ENCODE measurements at regions not wholly inside any gene's neighbourhood (a gene's known extent, or its start where the extent isn't known, plus 50 kb on each side); places are given as distances from the start of the nearest gene placed in this dataset.

DNA sequence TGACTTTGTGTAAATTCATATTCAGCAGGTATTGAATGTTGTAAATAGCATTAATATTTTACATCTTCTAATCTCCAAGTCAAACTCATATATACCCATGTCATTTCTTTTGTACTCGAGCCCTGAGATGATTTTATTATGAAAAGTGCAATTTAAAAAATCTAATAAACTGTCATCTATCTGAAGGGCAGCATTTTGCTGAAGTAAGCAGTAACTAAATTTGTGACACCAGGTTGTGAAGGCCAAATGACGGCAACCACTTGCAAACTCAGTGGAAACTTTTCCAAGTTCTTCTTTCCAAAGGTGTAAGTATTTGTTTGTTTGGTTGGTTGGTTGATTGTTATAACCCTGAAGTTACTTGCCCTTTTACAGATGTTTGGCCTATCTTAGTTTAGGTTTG is 188.3 kb downstream of the GPR37 start:
- H3K9me3 ChIP-seq (ENCODE audit: low read depth, low read length), result no peaks in the 10 kb centered on the region
- no peaks in the 10 kb centered on the region for H3K4me1 ChIP-seq (ENCODE audit: insufficient read depth, low read length)
- no peaks in the 10 kb centered on the region for H3K27me3 ChIP-seq (ENCODE audit: insufficient read depth, low read length)
- H3K4me3 ChIP-seq (ENCODE audit: low read length), result no peak overlapping the region

DNA sequence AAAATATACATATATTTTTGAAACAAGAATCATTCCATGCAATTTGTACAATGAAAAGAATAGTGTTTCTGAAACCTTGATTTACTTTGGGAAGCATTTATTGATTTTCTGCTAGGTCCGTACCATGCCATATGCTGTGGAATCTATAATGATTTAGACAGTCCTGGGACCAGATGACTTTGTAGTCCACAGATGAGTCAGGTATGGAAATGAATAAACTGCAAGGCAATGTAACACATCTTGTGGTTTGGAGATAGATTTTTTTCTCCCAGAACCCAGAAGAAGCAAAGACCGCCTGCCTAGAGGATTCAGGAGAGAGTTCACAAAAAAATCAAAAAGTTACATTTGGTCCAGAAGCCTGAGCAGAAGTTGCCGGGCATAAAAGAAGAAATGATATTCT is 190.4 kb downstream of the GPR37 start:
- no peaks in the 10 kb centered on the region for H3K27me3 ChIP-seq (ENCODE audit: insufficient read depth, low read length)
- no peaks in the 10 kb centered on the region for H3K4me1 ChIP-seq (ENCODE audit: insufficient read depth, low read length)
- no peaks in the 10 kb centered on the region for H3K9me3 ChIP-seq (ENCODE audit: low read depth, low read length)
- no peak overlapping the region for H3K4me3 ChIP-seq (ENCODE audit: low read length)

DNA sequence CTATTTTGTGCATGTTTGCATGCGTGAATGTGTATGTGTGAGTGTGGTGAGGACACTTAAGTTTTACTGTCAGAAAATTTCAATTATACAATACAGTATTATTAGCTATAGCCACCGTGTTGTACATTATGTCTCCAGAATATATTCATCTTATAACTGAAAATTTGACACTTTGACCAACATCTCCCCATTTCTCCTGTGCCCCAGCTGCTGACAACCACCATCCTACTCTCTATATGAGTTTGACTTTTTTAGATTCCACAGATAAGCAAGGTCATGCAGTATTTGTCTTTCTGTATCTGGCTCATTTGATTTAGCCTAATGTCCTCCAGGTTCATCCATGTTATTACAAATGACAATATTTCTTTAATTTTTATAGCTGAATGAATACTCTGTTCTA is 195.0 kb downstream of the GPR37 start:
- Histone ChIP-seq H3K4me1 (ENCODE audit: insufficient read depth, low read length) (no peaks in the 10 kb centered on the region), H3K9me3 (ENCODE audit: low read depth, low read length) (no peaks in the 10 kb centered on the region), H3K27me3 (ENCODE audit: insufficient read depth, low read length) (no peaks in the 10 kb centered on the region), H3K4me3 (ENCODE audit: low read length) (no peak overlapping the region)

- H3K27me3 ChIP-seq (ENCODE audit: insufficient read depth, low read length), result no peaks in the 10 kb centered on the region
Measured at GRCh38 chr7:124566583-124566982, 199.0 kb downstream of the GPR37 start.

GRCh38 chr7:124557587-124557986 is 208.0 kb downstream of the GPR37 start:
- no peaks in the 10 kb centered on the region for H3K27me3 ChIP-seq (ENCODE audit: insufficient read depth, low read length)
- no peaks in the 10 kb centered on the region for H3K9me3 ChIP-seq (ENCODE audit: low read depth, low read length)
- no peak overlapping the region for H3K4me3 ChIP-seq (ENCODE audit: low read length)
- H3K4me1 ChIP-seq (ENCODE audit: insufficient read depth, low read length), result no peaks in the 10 kb centered on the region

More at GRCh38 chr7:124566583-124566982, 199.0 kb downstream of the GPR37 start:
- Histone ChIP-seq H3K9me3 (ENCODE audit: low read depth, low read length) (no peaks in the 10 kb centered on the region), H3K4me3 (ENCODE audit: low read length) (no peak overlapping the region), H3K4me1 (ENCODE audit: insufficient read depth, low read length) (no peaks in the 10 kb centered on the region)

DNA sequence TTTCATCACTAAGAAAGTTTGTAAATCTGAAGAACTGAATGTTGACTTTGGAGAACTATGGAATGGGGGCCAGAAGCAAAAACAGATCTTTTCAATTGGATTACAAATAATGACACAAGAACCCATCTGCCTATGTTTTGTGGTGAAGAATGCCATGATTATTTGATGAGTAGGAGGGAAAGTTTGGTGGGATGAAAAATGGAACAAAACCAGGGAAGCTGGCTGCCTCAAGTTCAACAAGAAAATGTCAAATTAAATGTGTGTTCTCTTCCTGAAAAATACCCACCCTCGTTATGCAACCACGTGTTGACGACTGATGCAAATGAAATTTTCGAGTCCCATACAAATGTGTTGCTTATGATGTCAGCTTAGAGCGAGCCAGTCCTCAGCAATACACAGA is 208.5 kb downstream of the GPR37 start:
- no peaks in the 10 kb centered on the region for H3K27me3 ChIP-seq (ENCODE audit: insufficient read depth, low read length)
- H3K4me3 ChIP-seq (ENCODE audit: low read length), result no peak overlapping the region
- no peaks in the 10 kb centered on the region for H3K4me1 ChIP-seq (ENCODE audit: insufficient read depth, low read length)
- H3K9me3 ChIP-seq (ENCODE audit: low read depth, low read length), result no peaks in the 10 kb centered on the region

GRCh38 chr7:124553502-124553901 is 212.1 kb downstream of the GPR37 start:
- H3K4me1 ChIP-seq (ENCODE audit: insufficient read depth, low read length), result no peaks in the 10 kb centered on the region
- H3K9me3 ChIP-seq (ENCODE audit: low read depth, low read length), result peaks cover 7% of the 10 kb centered on the region
- no peaks in the 10 kb centered on the region for H3K27me3 ChIP-seq (ENCODE audit: insufficient read depth, low read length)
- no peak overlapping the region for H3K4me3 ChIP-seq (ENCODE audit: low read length)

GRCh38 chr7:124552217-124552616 is 213.4 kb downstream of the GPR37 start:
- Histone ChIP-seq H3K27me3 (ENCODE audit: insufficient read depth, low read length) (no peaks in the 10 kb centered on the region), H3K4me3 (ENCODE audit: low read length) (no peak overlapping the region), H3K4me1 (ENCODE audit: insufficient read depth, low read length) (no peaks in the 10 kb centered on the region), H3K9me3 (ENCODE audit: low read depth, low read length) (peaks cover 7% of the 10 kb centered on the region)

- H3K9me3 ChIP-seq (ENCODE audit: low read depth, low read length), result peaks cover 7% of the 10 kb centered on the region
- no peak overlapping the region for H3K4me3 ChIP-seq (ENCODE audit: low read length)
- no peaks in the 10 kb centered on the region for H3K4me1 ChIP-seq (ENCODE audit: insufficient read depth, low read length)
Measured at GRCh38 chr7:124550036-124550435, 215.6 kb downstream of the GPR37 start.

DNA sequence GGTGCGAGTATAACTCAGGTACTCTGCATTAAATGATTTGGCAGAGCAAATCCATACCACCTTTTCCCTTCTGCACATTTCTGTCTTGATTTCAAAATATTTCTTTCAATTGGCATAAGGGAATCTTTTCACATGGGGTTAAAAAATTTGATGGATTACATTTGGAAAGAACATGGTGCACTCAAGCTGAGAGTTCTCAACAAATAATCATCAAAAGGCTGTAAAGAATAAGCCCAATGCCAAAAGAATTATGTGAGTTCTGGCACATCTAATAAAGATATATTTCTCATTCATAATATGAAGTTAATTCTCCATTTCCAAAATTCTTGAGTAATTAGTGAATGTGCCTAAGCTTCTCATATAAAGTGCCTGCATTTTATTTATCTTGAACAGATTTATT is 223.1 kb downstream of the GPR37 start:
- no peaks in the 10 kb centered on the region for H3K4me1 ChIP-seq (ENCODE audit: insufficient read depth, low read length)
- no peak overlapping the region for H3K4me3 ChIP-seq (ENCODE audit: low read length)
- no peaks in the 10 kb centered on the region for H3K9me3 ChIP-seq (ENCODE audit: low read depth, low read length)
- no peaks in the 10 kb centered on the region for H3K27me3 ChIP-seq (ENCODE audit: insufficient read depth, low read length)

More at GRCh38 chr7:124550036-124550435, 215.6 kb downstream of the GPR37 start:
- no peaks in the 10 kb centered on the region for H3K27me3 ChIP-seq (ENCODE audit: insufficient read depth, low read length)

- Histone ChIP-seq H3K4me1 (ENCODE audit: insufficient read depth, low read length) (no peaks in the 10 kb centered on the region), H3K4me3 (ENCODE audit: low read length) (no peak overlapping the region), H3K27me3 (ENCODE audit: insufficient read depth, low read length) (no peaks in the 10 kb centered on the region), H3K9me3 (ENCODE audit: low read depth, low read length) (no peaks in the 10 kb centered on the region)
Measured at GRCh38 chr7:124536156-124536762, 229.3 kb downstream of the GPR37 start.

DNA sequence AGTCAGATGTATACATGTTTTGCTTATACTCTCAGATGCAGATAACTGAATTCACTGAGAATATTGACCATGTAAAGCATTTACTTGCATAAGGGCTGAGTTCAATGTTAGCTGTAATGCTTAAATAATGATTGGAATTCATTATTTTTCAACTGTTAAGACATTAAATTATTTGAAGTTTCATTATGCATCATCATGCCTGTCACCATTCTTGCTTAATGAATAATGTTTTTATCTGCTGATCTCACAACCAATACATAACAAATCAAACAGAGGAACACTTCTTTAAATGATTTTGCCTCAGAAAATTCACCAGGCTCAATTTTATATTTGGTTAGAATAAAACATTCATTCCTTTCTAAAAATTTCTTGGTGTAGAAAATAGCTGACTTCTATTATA is 233.4 kb downstream of the GPR37 start:
- no peaks in the 10 kb centered on the region for H3K4me1 ChIP-seq (ENCODE audit: insufficient read depth, low read length)
- no peaks in the 10 kb centered on the region for H3K9me3 ChIP-seq (ENCODE audit: low read depth, low read length)
- no peaks in the 10 kb centered on the region for H3K27me3 ChIP-seq (ENCODE audit: insufficient read depth, low read length)
- no peak overlapping the region for H3K4me3 ChIP-seq (ENCODE audit: low read length)

- H3K27me3 ChIP-seq (ENCODE audit: insufficient read depth, low read length), result no peaks in the 10 kb centered on the region
- H3K4me1 ChIP-seq (ENCODE audit: insufficient read depth, low read length), result no peaks in the 10 kb centered on the region
- H3K4me3 ChIP-seq (ENCODE audit: low read length), result no peak overlapping the region
- no peaks in the 10 kb centered on the region for H3K9me3 ChIP-seq (ENCODE audit: low read depth, low read length)
Measured at GRCh38 chr7:124516911-124517310, 248.7 kb downstream of the GPR37 start.

DNA sequence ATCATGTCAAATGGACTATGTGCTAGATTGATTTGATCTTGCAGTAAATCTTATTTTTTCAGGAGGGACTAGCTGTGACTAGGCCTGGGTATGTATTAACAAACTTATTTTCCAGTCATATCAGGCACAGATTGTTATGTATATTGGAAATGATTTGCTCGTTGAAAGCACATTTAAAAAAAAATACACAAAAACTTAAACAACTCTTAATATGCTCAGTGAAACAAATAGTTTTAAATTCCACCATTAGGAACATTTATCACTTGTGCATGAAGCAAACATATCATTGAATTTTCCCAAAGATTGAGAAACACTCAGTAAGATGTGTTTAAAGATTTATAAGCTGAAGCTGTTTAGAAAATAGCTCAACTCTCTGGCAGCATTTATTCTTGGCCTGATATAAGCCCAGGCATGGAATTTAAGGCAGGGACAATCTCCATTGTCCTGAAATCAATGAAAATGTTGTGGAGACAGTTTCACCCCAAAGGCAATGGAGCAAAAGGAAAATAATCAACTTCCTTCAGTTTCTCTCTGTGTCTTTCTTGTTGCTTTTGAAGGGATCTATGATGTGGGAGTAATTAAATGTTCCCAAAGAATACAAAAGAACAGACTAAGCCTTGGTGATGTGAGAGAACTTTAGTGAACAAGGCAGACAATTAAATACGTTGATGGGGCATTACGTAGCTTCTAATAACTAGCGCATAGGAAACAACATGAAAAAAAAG is 250.3 kb downstream of the GPR37 start:
- H3K9me3 ChIP-seq (ENCODE audit: low read depth, low read length), result no peaks in the 10 kb centered on the region
- H3K4me1 ChIP-seq (ENCODE audit: insufficient read depth, low read length), result no peaks in the 10 kb centered on the region
- no peaks in the 10 kb centered on the region for H3K27me3 ChIP-seq (ENCODE audit: insufficient read depth, low read length)
- H3K4me3 ChIP-seq (ENCODE audit: low read length), result no peak overlapping the region

DNA sequence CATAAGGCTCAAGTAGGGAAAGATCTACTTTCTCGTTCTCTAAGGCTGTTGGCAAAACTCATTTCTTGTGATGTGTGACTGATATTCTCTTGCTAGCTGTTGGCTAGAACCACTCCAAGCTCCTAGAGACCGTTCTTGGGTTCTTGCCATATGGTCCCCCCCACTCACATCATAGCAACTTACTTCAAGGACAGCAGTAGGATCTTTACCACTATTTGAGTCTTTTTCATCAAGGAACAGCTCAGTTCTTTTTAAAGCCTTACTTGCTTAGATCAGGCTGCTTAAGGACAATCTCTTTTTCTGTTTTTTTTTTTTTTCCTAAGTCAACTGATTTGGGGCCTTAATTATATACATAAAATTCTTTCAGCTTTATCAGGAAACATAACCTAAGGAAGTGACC is 251.1 kb downstream of the GPR37 start:
- H3K4me3 ChIP-seq (ENCODE audit: low read length), result no peak overlapping the region
- H3K4me1 ChIP-seq (ENCODE audit: insufficient read depth, low read length), result no peaks in the 10 kb centered on the region
- H3K27me3 ChIP-seq (ENCODE audit: insufficient read depth, low read length), result no peaks in the 10 kb centered on the region
- H3K9me3 ChIP-seq (ENCODE audit: low read depth, low read length), result no peaks in the 10 kb centered on the region

DNA sequence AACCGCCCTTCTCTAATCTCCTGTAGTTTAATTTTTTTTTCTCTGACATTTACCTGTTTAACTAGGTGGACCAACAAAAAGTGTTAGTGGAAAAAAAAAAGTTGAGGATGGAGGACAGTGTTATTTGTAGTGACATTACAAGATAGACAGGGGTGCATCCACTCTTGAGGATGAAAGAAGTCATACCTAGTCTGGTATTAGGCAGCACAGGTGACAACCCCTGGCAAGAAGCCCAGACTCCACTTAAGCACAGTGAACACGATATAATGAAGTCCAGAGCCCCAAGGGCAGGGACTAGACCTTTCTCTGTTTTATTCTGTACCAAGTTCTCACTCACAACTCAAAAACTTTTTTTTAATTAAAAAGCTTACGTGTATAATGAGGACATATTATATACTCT is 268.4 kb downstream of the GPR37 start:
- Histone ChIP-seq H3K4me1 (ENCODE audit: insufficient read depth, low read length) (no peaks in the 10 kb centered on the region), H3K4me3 (ENCODE audit: low read length) (no peak overlapping the region), H3K27me3 (ENCODE audit: insufficient read depth, low read length) (no peaks in the 10 kb centered on the region), H3K9me3 (ENCODE audit: low read depth, low read length) (no peaks in the 10 kb centered on the region)
